H54 (cell line): ENCODE measurements at regions not wholly inside any gene's neighbourhood (a gene's known extent, or its start where the extent isn't known, plus 50 kb on each side); places are given as distances from the start of the nearest gene placed in this dataset.

Experiments
- DNase-seq: peaks from one replicate; pipeline ENCODE4 v3.0.0; 2011; ENCODE audit warnings: low spot score, mixed read lengths; ENCODE audit not compliant: insufficient read length
- FAIRE-seq: peaks from 3 replicates; lab custom pipeline; 2011; peaks lifted over from hg19 to GRCh38; lab: Jason Lieb, UNC
- POLR2A ChIP-seq: IDR thresholded peaks from 2 replicates; pipeline ENCODE4 v1.6.1; 2011; ENCODE audit warnings: low read depth, mild to moderate bottlenecking, low read length

DNA sequence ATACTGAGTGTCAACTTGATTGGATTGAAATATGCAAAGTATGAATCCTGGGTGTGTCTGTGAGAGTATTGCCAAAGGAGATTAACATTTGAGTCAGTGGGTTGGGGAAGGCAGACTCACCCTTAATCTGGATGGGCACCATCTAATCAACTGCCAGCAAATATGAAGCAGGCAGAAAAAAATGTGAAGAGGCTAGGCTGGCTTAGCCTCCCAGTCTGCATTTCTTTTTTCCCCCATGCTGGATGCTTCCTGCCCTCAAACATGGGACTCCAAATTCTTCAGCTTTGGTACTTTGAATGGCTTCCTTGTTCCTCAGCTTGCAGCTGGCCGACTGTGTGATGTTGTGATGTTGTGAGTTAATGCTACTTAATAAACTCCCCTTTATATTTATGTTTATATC lies 577.4 kb downstream of the CPS1 start:
- FAIRE-seq (no peak), DNase-seq (no peak)
- no peak for TF ChIP-seq POLR2A

DNA sequence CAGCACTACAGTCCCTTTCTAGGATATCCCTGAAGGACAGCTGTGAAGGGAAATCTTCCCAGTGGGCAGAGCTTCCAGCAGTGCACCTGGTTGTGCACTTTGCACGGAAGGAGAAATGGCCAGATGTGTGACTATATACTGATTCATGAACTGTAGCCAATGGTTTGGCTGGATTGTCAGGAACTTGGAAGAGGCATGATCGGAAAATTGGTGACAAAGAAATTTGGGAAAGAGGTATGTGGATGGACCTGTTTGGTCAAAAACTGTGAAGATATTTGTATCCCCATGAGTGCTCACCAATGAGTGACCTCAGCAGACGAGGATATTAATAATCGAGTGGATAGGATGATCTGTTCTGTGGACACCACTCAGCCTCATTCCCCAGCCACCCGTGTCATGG lies 582.2 kb downstream of the CPS1 start:
- TF ChIP-seq POLR2A: no peak

DNA sequence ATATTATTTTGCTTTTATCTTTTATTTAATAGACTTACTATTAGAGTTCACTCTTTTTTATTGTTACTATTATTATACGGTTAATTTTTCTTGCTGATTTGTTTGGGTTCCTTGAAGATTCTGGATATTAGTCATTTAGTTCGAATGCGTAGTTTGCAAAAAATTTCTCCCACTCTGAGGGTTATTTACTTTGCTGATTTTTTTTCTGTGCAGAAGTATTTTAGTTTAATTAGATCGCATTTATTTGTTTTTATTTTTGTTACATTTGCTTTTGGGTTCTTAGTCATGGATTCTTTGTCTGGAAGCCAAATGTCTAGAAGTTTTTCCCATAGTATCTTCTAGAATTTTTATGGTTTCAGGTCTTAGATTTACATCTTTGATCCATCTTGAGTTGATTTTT lies 585.2 kb downstream of the CPS1 start:
- DNase-seq: no peak
- no peak for FAIRE-seq
- TF ChIP-seq POLR2A: no peak

More for the DNA sequence above, 582.2 kb downstream of the CPS1 start:
- no peak for DNase-seq
- no peak for FAIRE-seq

DNA sequence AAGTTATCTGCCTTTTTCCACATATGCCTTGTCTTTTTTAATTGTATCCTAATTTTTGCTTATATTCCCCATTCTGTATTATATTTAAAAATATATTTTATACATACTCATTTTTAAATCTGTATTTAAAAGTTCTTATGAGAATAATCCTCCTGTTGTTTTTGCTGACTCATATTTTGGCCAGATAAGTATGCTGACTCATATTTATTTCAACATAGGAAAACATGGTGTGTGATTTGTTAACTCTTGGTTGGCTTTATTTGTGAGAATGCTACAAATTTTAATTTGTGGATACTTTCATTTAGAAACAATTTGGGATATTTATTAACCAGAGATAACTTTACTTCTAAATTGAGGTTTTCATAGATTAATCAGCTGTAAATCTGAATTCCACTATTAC lies 587.7 kb downstream of the CPS1 start:
- FAIRE-seq (no peak), DNase-seq (no peak)
- TF ChIP-seq POLR2A: no peak

DNA sequence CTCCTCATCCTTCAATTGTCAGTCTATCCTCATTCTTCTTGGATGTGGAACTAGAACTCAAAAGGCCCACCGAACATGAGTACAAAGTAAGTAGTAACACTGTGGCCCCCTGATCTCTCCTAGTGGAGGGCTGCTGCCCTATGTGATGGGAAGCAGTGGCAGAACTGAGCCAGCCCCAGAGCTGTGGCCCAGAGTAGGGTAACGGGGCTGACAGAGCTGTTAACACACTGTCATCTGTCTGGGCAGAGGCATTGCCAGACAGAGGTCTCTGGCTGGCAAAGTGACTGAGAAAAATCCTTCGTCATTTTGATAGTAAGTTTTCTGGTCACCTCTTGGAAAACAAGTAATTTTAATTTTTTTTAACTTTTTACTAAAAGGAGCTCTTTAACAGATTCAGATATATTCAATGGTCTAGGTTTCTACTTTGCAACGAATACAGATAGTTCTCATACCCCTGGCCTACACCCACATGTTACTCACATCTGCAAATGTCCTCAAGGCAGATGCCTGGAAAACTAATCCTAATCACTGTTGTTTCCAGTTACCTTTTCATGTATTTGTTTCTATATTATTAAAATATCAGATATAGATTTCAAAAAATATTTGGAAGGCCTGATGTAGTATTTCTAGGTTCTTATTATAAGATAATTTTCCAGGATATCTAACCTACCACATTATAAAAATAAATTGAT lies 588.7 kb downstream of the CPS1 start:
- DNase-seq: no peak
- no peak for TF ChIP-seq POLR2A
- no peak for FAIRE-seq

DNA sequence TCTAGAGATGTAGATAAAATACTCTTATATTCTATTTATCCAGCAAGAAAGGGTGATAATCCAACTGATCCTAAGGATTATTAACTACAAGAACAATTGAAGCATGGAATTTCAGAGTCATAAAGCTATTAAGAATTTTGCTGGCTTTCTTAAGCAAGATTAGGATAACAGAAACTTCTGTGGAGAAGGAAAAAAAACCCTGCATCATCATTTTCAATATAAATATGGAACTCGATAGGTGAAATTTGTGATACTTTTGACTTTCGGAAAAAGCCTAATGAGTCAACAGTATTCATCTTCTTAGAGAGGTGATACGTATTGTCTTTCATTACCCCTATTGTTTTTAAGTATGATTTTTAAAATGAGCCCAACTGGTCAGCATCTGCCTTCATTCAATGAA lies 593.3 kb downstream of the CPS1 start:
- no peak for DNase-seq
- no peak for TF ChIP-seq POLR2A
- no peak for FAIRE-seq

DNA sequence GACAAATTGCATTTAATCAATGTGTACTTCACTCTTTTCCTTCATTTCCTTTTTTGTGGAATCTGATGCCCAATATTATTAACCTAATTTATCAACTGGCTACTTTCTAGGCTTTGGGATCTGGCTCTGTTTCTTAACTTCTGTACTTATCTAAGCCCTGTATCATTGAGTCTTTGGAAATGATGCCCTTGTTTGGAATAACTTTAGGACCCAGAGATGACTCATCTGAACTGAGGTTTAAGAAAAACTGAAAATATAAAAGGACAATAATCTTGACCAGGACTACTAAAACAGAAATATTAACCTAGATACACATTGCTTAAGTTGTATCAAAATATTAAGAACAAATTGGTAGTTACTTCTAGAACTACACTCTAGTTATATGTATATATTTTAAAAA lies 600.8 kb downstream of the CPS1 start:
- FAIRE-seq (no peak), DNase-seq (no peak)
- TF ChIP-seq POLR2A: no peak

DNA sequence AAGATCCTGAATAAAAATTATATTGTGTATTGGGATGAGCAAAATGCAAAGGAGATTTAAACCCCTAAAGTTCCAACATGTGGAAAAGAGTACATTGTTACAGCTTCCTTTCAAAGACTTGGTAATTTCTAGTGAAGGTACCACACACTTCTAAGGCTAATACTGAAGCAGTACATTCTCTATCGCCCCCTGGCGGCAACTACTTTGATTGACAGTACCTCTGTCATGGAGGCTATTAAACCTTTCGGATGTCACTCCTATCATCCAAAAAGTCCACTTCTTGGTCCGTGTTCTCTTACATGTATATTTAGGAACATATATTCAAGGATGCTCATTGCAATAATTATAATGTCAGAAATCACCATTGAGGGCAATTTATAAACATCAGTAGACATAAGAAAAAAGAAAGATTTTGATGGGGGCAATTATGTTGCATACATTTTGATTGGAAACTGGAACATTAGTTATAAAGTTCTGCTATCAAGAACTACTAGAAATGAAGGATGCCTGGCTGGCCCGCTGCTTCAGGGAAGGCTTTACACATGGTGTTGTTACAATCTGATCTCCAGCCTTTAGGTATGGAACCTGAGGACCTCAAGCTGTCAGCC lies 601.6 kb downstream of the CPS1 start:
- DNase-seq: peak; percentile 4
- TF ChIP-seq POLR2A: no peak
- peak; percentile 93 for FAIRE-seq

DNA sequence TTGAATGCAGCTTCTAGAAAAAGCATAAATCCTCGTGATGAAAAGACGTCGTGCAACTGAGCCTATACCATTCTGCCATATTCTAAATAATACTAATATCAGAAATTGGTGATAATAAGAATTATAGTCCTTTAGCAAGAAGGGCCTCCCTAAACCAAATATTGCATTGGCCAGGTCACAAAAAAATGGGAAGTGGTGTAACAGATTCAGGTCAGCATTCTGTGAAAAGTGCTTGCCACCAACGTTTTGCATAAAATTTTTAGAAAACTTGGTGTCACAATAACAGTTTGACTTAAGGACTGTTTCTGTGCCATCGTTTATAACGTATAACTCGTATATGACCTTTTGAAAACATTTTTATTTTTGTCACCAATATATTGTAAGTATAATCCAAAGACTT lies 603.6 kb downstream of the CPS1 start:
- TF ChIP-seq POLR2A: no peak
- no peak for DNase-seq
- no peak for FAIRE-seq

DNA sequence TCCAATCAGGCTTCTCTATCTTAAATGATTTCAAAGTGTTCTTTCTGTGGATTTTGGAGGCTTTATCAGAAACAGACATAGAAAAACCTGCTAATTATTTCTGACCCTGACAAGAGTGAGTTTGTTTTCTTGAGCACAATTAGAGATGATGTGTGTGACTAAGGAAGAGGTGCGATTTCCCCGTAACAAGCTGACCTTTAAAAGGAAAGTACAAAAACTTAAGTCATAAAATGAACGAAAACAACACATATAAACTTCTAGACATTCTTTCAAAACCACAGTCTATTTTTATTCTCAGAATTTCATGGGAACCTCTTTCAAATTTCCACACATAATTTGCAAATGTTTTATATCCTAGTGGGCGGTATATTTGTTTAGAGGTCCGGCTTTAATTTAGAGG lies 604.8 kb downstream of the CPS1 start:
- DNase-seq (no peak), FAIRE-seq (no peak)
- TF ChIP-seq POLR2A: no peak

DNA sequence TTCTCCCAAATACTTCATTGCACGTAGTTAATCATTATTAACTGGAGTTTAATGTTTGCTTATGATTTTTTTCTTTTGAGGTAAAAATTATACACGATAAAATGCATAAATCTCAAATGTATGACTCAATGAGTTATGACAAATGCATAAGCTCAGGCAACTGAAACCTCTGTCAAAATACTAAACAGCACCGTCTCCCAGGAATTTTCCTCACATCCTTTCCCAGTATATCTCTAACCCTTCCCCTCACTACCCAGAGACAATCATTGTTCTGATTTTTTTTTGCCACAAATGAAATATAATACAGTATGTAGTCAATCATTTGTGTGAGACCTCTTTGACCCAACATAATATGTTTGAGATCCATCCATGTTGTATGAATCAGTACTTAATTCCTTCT lies 606.5 kb downstream of the CPS1 start:
- no peak for FAIRE-seq
- no peak for TF ChIP-seq POLR2A

DNA sequence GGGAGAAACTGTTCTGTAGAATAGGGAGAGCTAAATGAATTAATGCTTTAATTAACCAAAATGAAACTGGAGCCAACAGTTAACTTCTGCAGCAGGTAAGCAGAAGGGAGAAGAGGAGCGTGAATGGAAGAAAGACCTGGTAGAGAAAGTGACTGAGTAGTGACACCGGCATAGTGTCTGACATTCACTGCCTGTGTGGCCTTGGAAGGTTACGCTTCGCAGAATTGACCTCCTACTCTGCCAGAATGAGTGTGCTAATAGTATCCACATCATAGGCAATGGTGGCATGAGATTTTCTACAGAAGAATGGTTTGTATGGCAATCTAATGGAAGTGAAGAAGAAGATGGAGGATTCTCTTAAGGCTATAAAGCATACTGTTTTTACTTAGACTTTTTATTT lies 614.4 kb downstream of the CPS1 start:
- DNase-seq: no peak
- TF ChIP-seq POLR2A: no peak
- no peak for FAIRE-seq

More for the DNA sequence above, 606.5 kb downstream of the CPS1 start:
- no peak for DNase-seq

DNA sequence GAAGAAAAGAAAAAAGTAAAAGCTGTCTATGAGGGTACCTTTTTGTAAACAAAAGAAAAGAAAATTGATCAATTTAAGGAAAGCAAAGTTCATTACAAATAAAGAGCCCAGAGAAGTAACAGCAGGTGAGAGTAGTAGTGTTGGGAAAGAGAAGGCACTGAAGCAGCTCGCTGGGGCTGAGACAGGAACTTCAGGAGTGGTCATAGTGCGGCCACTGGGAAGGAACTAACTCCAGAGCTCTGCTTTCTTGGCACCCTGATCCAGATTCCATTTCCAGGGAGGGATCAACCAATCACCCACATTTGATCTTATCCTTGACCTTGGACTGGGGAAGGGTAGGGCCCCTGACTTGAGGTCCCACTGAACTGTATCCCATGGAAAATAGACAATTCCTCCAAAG lies 617.6 kb downstream of the CPS1 start:
- no peak for FAIRE-seq
- DNase-seq: no peak

DNA sequence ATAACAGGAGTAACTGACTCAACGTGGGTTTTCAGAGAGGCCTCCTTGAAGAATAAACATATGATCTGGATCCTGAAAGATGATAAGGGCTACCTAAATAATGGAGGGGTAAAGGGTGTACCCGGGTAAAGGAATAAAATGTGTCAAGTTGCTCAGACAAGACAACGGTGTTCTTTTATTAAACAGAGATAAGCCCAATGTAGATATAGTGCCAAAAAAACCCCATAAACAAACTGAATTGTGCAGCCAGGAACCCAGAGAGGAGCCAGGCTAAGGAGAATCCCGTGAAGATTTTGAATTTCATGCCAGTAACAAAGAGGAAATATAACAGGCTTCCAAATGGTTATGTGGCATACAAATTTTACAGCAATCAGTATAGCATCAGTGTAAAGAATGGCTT lies 618.2 kb downstream of the CPS1 start:
- TF ChIP-seq POLR2A: no peak
- no peak for DNase-seq
- no peak for FAIRE-seq

More for the DNA sequence above, 617.6 kb downstream of the CPS1 start:
- TF ChIP-seq POLR2A: no peak

DNA sequence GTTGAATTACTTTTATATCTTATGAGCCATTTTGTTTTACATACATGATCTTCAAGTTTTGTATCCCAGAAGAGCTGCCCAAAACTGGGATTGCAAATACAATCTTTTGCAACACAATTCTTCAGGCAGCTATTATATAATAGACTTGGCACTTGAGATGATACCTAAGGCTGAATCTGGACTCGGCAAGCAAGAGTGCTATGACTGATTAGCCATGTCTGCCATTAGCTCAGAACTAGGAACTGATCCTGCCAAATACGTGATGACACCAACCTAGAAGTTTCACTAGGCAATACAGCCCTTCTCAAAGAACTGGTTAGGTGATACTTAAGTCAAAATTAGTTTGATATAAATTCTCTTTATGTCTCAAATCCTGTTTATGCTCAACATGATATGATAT lies 619.6 kb downstream of the CPS1 start:
- FAIRE-seq (no peak), DNase-seq (no peak)
- no peak for TF ChIP-seq POLR2A
